Brain microvascular endothelial cell (primary cell): ENCODE measurements at regions not wholly inside any gene's neighbourhood (a gene's known extent, or its start where the extent isn't known, plus 50 kb on each side); places are given as distances from the start of the nearest gene placed in this dataset.

ENCODE experiments used
- DNase-seq: peaks from one replicate; pipeline ENCODE4 v3.0.0-alpha.2; 2020
- H3K27ac ChIP-seq: fragments of 250-450 bp; sonication (Bioruptor Pico); 2 replicates; pipeline ENCODE4 v1.5.1; 2020; ENCODE audit warnings: mild to moderate bottlenecking, moderate library complexity
- H3K27me3 ChIP-seq: fragments of 250-450 bp; sonication (Bioruptor Pico); replicated peaks from 2 replicates; pipeline ENCODE4 v1.5.1; 2020; ENCODE audit warnings: mild to moderate bottlenecking
- H3K36me3 ChIP-seq: fragments of 250-450 bp; sonication (Bioruptor Pico); replicated peaks from 2 replicates; pipeline ENCODE4 v1.5.1; 2020; ENCODE audit warnings: mild to moderate bottlenecking
- H3K4me3 ChIP-seq: 2 replicates; pipeline ENCODE4 v1.5.1; 2011; ENCODE audit warnings: low read depth, mild to moderate bottlenecking, control low read depth, low read length, moderate library complexity
- CTCF ChIP-seq: IDR thresholded peaks from 2 replicates; pipeline ENCODE4 v1.5.1; 2011; ENCODE audit warnings: low read depth, mild to moderate bottlenecking, moderate library complexity, low read length, control low read depth, inconsistent platforms; ENCODE audit errors: missing control alignments
- in situ Hi-C: cut with HindIII; loops from 2 replicates; pipeline ENCODE4 v1.10.0; 2017; ENCODE audit warnings: low sequenced_read_pairs, low pct_ligation_motif_present

GRCh38 chr7:27364344-27364758 lies 121.7 kb downstream of the EVX1 start:
- in situ Hi-C loops = no loop called here
- no peak for TF ChIP-seq CTCF
- no peak overlapping the region for H3K4me3 ChIP-seq
- no peak overlapping the region for H3K27ac ChIP-seq
- no peaks in the 10 kb centered on the region for H3K27me3 ChIP-seq
- DNase-seq = peak; percentile 14
- no peaks in the 10 kb centered on the region for H3K36me3 ChIP-seq

- Histone ChIP-seq H3K4me3 (no peak overlapping the region), H3K36me3 (no peaks in the 10 kb centered on the region), H3K27me3 (no peaks in the 10 kb centered on the region), H3K27ac (no peak overlapping the region)
- in situ Hi-C loops = no loop called here
- TF ChIP-seq CTCF = no peak
- no peak for DNase-seq
Measured at GRCh38 chr7:27367179-27367932, 124.8 kb downstream of the EVX1 start.

GRCh38 chr7:27367933-27368549 lies 125.4 kb downstream of the EVX1 start:
- no peaks in the 10 kb centered on the region for H3K27me3 ChIP-seq
- no peak for TF ChIP-seq CTCF
- no peak overlapping the region for H3K4me3 ChIP-seq
- no peaks in the 10 kb centered on the region for H3K36me3 ChIP-seq
- in situ Hi-C loops = no loop called here
- DNase-seq = no peak
- no peak overlapping the region for H3K27ac ChIP-seq

GRCh38 chr7:27374958-27375841 lies 132.6 kb downstream of the EVX1 start:
- H3K27ac ChIP-seq = no peak overlapping the region
- in situ Hi-C loops = no loop called here
- H3K27me3 ChIP-seq = peaks cover 2% of the 10 kb centered on the region
- TF ChIP-seq CTCF = no peak
- no peak overlapping the region for H3K4me3 ChIP-seq
- no peaks in the 10 kb centered on the region for H3K36me3 ChIP-seq
- DNase-seq = no peak

GRCh38 chr7:27375958-27376357 lies 133.4 kb downstream of the EVX1 start:
- no peak overlapping the region for H3K4me3 ChIP-seq
- in situ Hi-C loops = no loop called here
- no peaks in the 10 kb centered on the region for H3K36me3 ChIP-seq
- H3K27me3 ChIP-seq = peaks cover 2% of the 10 kb centered on the region
- H3K27ac ChIP-seq = no peak overlapping the region
- DNase-seq = no peak
- no peak for TF ChIP-seq CTCF
